Pancreas (tissue), 10 donors: ENCODE measurements at regions not wholly inside any gene's neighbourhood (a gene's known extent, or its start where the extent isn't known, plus 50 kb on each side); places are given as distances from the start of the nearest gene placed in this dataset.
A peak's percentile ranks its signal among the peaks of the same experiment; 100 is the strongest.

Source experiments
- ATAC-seq, 4 donors: fragments of 200-7000 bp; cut with Tn5 transposase; one replicate each; pipeline versions ENCODE4 v1.8.0 to v1.9.1; 2020; ENCODE audit warnings: mild to moderate bottlenecking in 4 of 4, moderate library complexity in 4 of 4
- DNase-seq, 6 donors: peaks; one replicate each; pipeline ENCODE4 v3.0.0-alpha.2; 2020
- FAIRE-seq: peaks from 2 replicates; lab custom pipeline; 2012; peaks lifted over from hg19 to GRCh38; lab: Jason Lieb, UNC
- H3K27ac ChIP-seq, 4 donors: fragments of 200-600 bp; sonication (generic); 1 replicate in 3 of 4; 2 replicates in 1 of 4; pipeline versions ENCODE4 v1.5.0 to v1.8.0; 2020
- H3K27me3 ChIP-seq, 4 donors: fragments of 200-600 bp; one replicate each; pipeline ENCODE4 v1.8.0; 2021
- H3K36me3 ChIP-seq, 3 donors: fragments of 200-600 bp; sonication (generic) in 1 of 3; one replicate each; pipeline versions ENCODE4 v1.5.0 to v1.8.0; 2020 to 2021
- H3K4me1 ChIP-seq, 3 donors: fragments of 200-600 bp; one replicate each; pipeline ENCODE4 v1.8.0; 2021
- H3K4me3 ChIP-seq, 4 donors: fragments of 200-600 bp; sonication (generic) in 2 of 4; one replicate each; pipeline versions ENCODE4 v1.5.0 to v1.8.0; 2020 to 2021
- H3K9me3 ChIP-seq, 4 donors: fragments of 200-600 bp; one replicate each; pipeline ENCODE4 v1.8.0; 2021
- CTCF ChIP-seq, 4 donors: fragments of 200-600 bp; sonication (generic) in 3 of 4; IDR thresholded peaks; one replicate each; pipeline versions ENCODE4 v1.5.0 to v1.8.0; 2021; ENCODE audit warnings: antibody characterized with exemption in 4 of 4
- WGBS, 2 donors: extraction: QIAGEN DNeasy Blood & Tissue Kit; methylation state at CpG; one replicate each; pipeline ENCODE4 v1.1.7; 2013; 5-methylcytosine and 5-hydroxymethylcytosine counted together
- intact Hi-C, 3 donors: fragments of 100-400 bp; cut with DNase I; formaldehyde crosslinking; loops; one replicate each; pipeline versions ENCODE4 v1.11.1 to v1.14.2; 2022
- donor health status: healthy with polysubstance abuse.
- donor health status: DM: no; HTN: no; CAD: no; lungs with moderate emphysema.
- donor health status: DM: no; HTN: no; CAD: no.
- donor health status: control.
- donor health status: control.
- donor health status: Bipolar disorder and iron deficiency.
- donor health status: DM: yes; HTN: yes; CAD: no.
- donor health status: DM: no; HTN: no; CAD: no.
- donor health status: DM: no; HTN: no; CAD: no.
- donor health status: DM: yes; HTN: yes; CAD: no.

DNA sequence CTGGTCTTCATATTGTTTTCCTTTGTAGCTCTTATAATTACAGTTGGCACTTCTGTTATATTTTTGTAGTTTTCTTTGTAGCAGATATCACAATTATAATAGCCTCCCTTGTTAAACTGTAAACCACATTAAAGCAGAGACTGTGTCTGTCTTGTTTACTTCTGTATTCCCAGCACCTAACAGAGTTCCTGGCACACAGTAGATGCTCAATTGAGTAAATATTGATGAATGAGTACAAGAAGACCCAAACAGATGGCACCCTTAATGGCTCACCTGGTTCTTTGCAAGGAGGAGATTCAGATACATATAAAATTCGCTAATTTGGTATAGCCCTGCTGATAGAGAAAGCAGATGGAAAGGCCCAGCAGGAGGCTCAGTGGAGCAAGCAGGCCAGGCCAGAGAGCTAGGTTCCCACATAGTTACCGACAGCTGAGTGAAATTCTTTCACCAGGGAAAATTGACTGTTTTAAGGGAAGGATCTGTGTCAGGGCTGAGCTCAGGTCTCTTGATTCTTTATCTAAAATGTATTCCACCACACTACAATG, 120.1 kb downstream of the NUP35 start:
- 78 to 81% methylated on average over 2 of the region's 2 CpGs for WGBS, 2 donors
- intact Hi-C loops: no loop called here
- ATAC-seq (peak in 3 of 4 donors; percentile 29 to 85 (median 48)), DNase-seq (no peak), FAIRE-seq (no peak)
- Histone ChIP-seq H3K4me3 (no peak overlapping the region), H3K9me3 (no peaks in the 10 kb centered on the region), H3K27me3 (no peaks in the 10 kb centered on the region), H3K27ac (no peak overlapping the region), H3K36me3 (no peaks in the 10 kb centered on the region), H3K4me1 (no peaks in the 10 kb centered on the region)
- no peak for TF ChIP-seq CTCF (IDR thresholded peaks at IDR 0.05)

DNA sequence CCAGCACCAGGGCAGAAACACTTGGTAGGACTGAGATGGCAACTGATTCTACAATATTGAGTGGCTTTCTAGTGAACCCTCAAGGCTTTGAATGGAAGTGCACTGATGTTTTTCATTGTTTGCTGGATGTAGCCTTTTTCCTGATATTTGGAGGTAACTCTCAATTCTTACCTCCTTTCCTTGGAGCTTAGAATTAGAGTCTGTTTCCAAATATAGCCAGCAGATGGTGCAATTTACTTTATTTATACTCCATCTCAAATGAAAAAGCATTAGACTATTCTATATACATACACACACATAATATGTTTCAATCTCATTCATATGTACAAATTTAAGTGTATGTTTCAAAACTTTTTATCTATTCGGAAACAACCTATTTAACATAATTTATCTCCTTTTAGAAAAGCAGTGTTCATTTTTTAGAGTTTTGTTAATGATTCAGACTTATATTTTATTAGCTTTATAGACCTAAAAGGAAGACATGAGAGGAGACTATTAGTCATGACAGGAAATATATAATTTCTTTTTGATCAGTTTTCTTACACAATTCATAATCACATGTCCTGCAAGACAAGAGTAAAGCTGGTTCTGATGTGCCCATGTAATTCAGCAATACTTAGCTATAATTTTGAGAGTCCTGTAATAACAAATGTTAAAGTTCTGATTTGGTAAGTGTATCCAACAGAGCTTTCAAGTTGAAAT, 124.8 kb downstream of the NUP35 start:
- 0 to 3% methylated on average over 1 of the region's 1 CpG for WGBS, 2 donors
- Histone ChIP-seq H3K4me3 (no peak overlapping the region), H3K27ac (no peak overlapping the region), H3K4me1 (no peaks in the 10 kb centered on the region), H3K36me3 (no peaks in the 10 kb centered on the region), H3K9me3 (no peaks in the 10 kb centered on the region), H3K27me3 (no peaks in the 10 kb centered on the region)
- intact Hi-C loops: no loop called here
- peak; percentile 88 for FAIRE-seq
- no peak for DNase-seq
- ATAC-seq: peak in 3 of 4 donors; percentile 58 to 68 (median 67)
- TF ChIP-seq CTCF (IDR thresholded peaks at IDR 0.05): peak in 3 of 4 donors; percentile 25 to 40 (median 40)

DNA sequence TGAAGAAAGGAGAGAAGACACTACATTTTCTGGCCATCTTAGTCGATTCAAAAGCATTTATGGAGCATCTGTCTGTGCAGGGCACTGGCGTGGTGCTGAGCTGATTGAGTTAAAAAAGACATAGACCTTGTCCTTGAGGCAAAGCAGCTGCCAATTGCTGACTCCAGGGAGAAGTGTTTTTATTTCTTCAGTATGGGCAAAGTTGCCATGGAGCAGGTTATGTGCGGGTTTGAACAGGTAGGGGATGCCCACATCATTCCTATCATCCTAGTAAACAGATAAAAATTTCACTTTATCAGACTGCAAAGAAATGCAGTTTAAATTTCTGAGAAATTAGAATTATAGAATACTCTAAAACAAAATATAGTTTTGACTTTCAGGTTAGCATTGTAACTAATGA, 125.8 kb downstream of the NUP35 start:
- H3K27me3 ChIP-seq: no peaks in the 10 kb centered on the region
- no peak overlapping the region for H3K4me3 ChIP-seq
- DNase-seq (no peak), FAIRE-seq (no peak), ATAC-seq (no peak)
- H3K36me3 ChIP-seq: no peaks in the 10 kb centered on the region
- no peaks in the 10 kb centered on the region for H3K9me3 ChIP-seq
- no peak overlapping the region for H3K27ac ChIP-seq
- intact Hi-C loops: no loop called here
- WGBS, 2 donors: 33 to 46% methylated on average over 3 of the region's 3 CpGs
- H3K4me1 ChIP-seq: no peaks in the 10 kb centered on the region
- TF ChIP-seq CTCF (IDR thresholded peaks at IDR 0.05): no peak

- ATAC-seq: no peak
- no peak for TF ChIP-seq CTCF (IDR thresholded peaks at IDR 0.05)
- Histone ChIP-seq H3K4me1 (no peaks in the 10 kb centered on the region), H3K36me3 (no peaks in the 10 kb centered on the region), H3K4me3 (no peak overlapping the region), H3K27me3 (no peaks in the 10 kb centered on the region), H3K9me3 (no peaks in the 10 kb centered on the region), H3K27ac (no peak overlapping the region)
- no peak for DNase-seq
- intact Hi-C loops: no loop called here
- WGBS, 2 donors: 84 to 90% methylated on average over 3 of the region's 3 CpGs
- FAIRE-seq: no peak
These were observed 126.2 kb downstream of the NUP35 start for GRCh38 chr2:183250472-183250871.
